ENCODE measurements at regions not wholly inside any gene's neighbourhood (a gene's known extent, or its start where the extent isn't known, plus 50 kb on each side); places are given as distances from the start of the nearest gene placed in this dataset.

DNA sequence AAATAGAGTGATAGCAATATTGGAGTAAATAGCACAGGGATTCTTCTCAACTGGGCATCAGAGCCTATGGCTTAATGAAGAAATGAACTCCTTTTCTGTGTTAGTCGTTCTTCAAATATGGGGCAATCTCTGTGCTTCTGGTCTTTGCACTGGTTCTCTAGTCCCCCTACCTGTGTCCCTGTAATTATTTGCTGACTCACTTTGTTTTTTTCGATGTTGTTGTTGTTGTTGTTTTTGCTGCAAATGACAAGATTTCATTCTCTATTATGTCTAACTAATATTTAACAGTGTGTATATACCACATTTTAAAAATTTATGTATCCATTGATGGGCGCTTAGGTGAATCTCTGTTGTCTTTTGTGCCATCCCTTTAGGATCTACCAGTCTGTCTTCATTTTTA lies 2137.8 kb upstream of the TENM3 start:
- TF ChIP-seq, protein P1, sequence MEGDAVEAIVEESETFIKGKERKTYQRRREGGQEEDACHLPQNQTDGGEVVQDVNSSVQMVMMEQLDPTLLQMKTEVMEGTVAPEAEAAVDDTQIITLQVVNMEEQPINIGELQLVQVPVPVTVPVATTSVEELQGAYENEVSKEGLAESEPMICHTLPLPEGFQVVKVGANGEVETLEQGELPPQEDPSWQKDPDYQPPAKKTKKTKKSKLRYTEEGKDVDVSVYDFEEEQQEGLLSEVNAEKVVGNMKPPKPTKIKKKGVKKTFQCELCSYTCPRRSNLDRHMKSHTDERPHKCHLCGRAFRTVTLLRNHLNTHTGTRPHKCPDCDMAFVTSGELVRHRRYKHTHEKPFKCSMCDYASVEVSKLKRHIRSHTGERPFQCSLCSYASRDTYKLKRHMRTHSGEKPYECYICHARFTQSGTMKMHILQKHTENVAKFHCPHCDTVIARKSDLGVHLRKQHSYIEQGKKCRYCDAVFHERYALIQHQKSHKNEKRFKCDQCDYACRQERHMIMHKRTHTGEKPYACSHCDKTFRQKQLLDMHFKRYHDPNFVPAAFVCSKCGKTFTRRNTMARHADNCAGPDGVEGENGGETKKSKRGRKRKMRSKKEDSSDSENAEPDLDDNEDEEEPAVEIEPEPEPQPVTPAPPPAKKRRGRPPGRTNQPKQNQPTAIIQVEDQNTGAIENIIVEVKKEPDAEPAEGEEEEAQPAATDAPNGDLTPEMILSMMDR (IDR thresholded peaks at IDR 0.05; ENCODE audit: insufficient read depth, low read depth, low read length), result no peak
- TF ChIP-seq EZH2 (IDR thresholded peaks at IDR 0.05; ENCODE audit: insufficient read depth, low read length), result no peak
